A549 (cell line): ENCODE measurements at regions not wholly inside any gene's neighbourhood (a gene's known extent, or its start where the extent isn't known, plus 50 kb on each side); places are given as distances from the start of the nearest gene placed in this dataset.

Source experiments
- CHD2 ChIP-seq: fragments of 150-350 bp; IDR thresholded peaks from 2 replicates; pipeline ENCODE4 v1.6.1; 2014; ENCODE audit warnings: low read length; ENCODE audit not compliant: partially characterized antibody
- CHD4 ChIP-seq: fragments of 200-600 bp; sonication (generic); IDR thresholded peaks from 2 replicates; pipeline ENCODE4 v1.6.1; 2016; ENCODE audit warnings: antibody characterized with exemption, mild to moderate bottlenecking, borderline replicate concordance
- CTCF ChIP-seq: fragments of >200 bp; sonication (Bioruptor Twin); formaldehyde crosslinking; IDR thresholded peaks from 3 replicates; pipeline ENCODE4 v1.5.1; 2016
- ESRRA ChIP-seq: fragments of 150-350 bp; IDR thresholded peaks from 2 replicates; pipeline ENCODE4 v1.6.1; 2014; ENCODE audit warnings: mild to moderate bottlenecking, low read length, borderline replicate concordance
- GATA3 ChIP-seq: IDR thresholded peaks from 2 replicates; pipeline ENCODE4 v1.6.1; 2012; ENCODE audit warnings: borderline replicate concordance
- HDAC2 ChIP-seq: fragments of 200-600 bp; sonication (generic); IDR thresholded peaks from 2 replicates; pipeline ENCODE4 v1.6.1; 2016
- HOXB13 ChIP-seq: fragments of 250-450 bp; sonication (Bioruptor Pico); IDR thresholded peaks from 2 replicates; pipeline ENCODE4 v1.5.0; 2020; ENCODE audit warnings: low read depth, mild to moderate bottlenecking, moderate library complexity
- KDM1A ChIP-seq: fragments of 200-600 bp; sonication (generic); IDR thresholded peaks from 2 replicates; pipeline ENCODE4 v1.6.1; 2016; ENCODE audit warnings: low read depth, mild to moderate bottlenecking
- PHF8 ChIP-seq: fragments of 200-600 bp; sonication (generic); IDR thresholded peaks from 2 replicates; pipeline ENCODE4 v1.6.1; 2016; ENCODE audit warnings: low read depth, mild to moderate bottlenecking, antibody characterized with exemption, moderate library complexity, borderline replicate concordance
- RAD21 ChIP-seq, 2 experiments: fragments of >200 bp in 1 of 2; sonication (Bioruptor Twin) in 1 of 2; formaldehyde crosslinking in 1 of 2; IDR thresholded peaks in 1 of 2; conservative IDR thresholded peaks in 1 of 2; 2 replicates in 1 of 2; 3 replicates in 1 of 2; pipeline ENCODE4 v1.6.1; 2012 to 2018; ENCODE audit warnings: inconsistent platforms in 1 of 2
- RNF2 ChIP-seq: fragments of 200-600 bp; sonication (generic); IDR thresholded peaks from 2 replicates; pipeline ENCODE4 v1.6.1; 2016; ENCODE audit warnings: low read depth, mild to moderate bottlenecking, antibody characterized with exemption, moderate library complexity, borderline replicate concordance
- TF ChIP-seq, protein P1 (sequence below): fragments of 200-600 bp; sonication (generic); IDR thresholded peaks from 2 replicates; pipeline ENCODE4 v1.6.1; 2016; ENCODE audit warnings: antibody characterized with exemption, mild to moderate bottlenecking, moderate library complexity
- TF ChIP-seq, protein P2 (sequence below): IDR thresholded peaks from 2 replicates; pipeline ENCODE4 v1.6.1; 2012; ENCODE audit warnings: low read depth, borderline replicate concordance

- TF ChIP-seq RNF2 (no peak), CHD2 (no peak), KDM1A (no peak), CHD4 (no peak), CTCF (no peak), GATA3 (no peak), RAD21 (conservative IDR thresholded peaks at IDR 0.05 in 1 of 2, IDR thresholded peaks at IDR 0.05 in 1 of 2) (no peak), PHF8 (no peak), ESRRA (no peak), HDAC2 (no peak), HOXB13 (CRISPR knock-in tag) (no peak)
- TF ChIP-seq, protein P1, sequence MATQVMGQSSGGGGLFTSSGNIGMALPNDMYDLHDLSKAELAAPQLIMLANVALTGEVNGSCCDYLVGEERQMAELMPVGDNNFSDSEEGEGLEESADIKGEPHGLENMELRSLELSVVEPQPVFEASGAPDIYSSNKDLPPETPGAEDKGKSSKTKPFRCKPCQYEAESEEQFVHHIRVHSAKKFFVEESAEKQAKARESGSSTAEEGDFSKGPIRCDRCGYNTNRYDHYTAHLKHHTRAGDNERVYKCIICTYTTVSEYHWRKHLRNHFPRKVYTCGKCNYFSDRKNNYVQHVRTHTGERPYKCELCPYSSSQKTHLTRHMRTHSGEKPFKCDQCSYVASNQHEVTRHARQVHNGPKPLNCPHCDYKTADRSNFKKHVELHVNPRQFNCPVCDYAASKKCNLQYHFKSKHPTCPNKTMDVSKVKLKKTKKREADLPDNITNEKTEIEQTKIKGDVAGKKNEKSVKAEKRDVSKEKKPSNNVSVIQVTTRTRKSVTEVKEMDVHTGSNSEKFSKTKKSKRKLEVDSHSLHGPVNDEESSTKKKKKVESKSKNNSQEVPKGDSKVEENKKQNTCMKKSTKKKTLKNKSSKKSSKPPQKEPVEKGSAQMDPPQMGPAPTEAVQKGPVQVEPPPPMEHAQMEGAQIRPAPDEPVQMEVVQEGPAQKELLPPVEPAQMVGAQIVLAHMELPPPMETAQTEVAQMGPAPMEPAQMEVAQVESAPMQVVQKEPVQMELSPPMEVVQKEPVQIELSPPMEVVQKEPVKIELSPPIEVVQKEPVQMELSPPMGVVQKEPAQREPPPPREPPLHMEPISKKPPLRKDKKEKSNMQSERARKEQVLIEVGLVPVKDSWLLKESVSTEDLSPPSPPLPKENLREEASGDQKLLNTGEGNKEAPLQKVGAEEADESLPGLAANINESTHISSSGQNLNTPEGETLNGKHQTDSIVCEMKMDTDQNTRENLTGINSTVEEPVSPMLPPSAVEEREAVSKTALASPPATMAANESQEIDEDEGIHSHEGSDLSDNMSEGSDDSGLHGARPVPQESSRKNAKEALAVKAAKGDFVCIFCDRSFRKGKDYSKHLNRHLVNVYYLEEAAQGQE, result no peak
- TF ChIP-seq, protein P2, sequence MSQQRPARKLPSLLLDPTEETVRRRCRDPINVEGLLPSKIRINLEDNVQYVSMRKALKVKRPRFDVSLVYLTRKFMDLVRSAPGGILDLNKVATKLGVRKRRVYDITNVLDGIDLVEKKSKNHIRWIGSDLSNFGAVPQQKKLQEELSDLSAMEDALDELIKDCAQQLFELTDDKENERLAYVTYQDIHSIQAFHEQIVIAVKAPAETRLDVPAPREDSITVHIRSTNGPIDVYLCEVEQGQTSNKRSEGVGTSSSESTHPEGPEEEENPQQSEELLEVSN, result no peak
Measured at GRCh38 chr16:55252577-55252976, 71.4 kb upstream of the IRX6 start.
